ENCODE measurements at regions not wholly inside any gene's neighbourhood (a gene's known extent, or its start where the extent isn't known, plus 50 kb on each side); places are given as distances from the start of the nearest gene placed in this dataset.
A peak's percentile ranks its signal among the peaks of the same experiment; 100 is the strongest.

GRCh38 chrX:33465137-33465536, 253.8 kb upstream of the DMD start:
- DNase-seq = no peak

GRCh38 chrX:33457102-33457501, 245.8 kb upstream of the DMD start:
- no peak for DNase-seq

DNA sequence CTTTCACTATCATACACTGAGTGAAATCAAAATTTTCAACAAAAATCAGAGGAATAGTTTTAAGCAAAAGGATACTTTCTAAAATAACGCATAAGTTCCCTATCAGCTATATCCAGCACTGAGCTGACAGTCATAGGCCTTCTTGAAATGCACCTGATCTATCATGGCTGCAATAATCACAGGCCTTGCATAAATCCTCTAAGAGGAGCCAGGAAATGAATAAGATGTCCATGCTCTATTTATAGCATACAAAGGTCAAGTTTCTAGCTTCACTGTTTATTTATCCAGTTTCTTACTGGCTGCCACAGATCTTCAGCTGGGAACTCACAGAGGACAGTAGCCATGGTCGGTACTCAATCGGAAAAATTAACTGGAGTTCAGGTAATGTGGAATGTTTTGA, 235.9 kb upstream of the DMD start:
- DNase-seq = no peak

DNA sequence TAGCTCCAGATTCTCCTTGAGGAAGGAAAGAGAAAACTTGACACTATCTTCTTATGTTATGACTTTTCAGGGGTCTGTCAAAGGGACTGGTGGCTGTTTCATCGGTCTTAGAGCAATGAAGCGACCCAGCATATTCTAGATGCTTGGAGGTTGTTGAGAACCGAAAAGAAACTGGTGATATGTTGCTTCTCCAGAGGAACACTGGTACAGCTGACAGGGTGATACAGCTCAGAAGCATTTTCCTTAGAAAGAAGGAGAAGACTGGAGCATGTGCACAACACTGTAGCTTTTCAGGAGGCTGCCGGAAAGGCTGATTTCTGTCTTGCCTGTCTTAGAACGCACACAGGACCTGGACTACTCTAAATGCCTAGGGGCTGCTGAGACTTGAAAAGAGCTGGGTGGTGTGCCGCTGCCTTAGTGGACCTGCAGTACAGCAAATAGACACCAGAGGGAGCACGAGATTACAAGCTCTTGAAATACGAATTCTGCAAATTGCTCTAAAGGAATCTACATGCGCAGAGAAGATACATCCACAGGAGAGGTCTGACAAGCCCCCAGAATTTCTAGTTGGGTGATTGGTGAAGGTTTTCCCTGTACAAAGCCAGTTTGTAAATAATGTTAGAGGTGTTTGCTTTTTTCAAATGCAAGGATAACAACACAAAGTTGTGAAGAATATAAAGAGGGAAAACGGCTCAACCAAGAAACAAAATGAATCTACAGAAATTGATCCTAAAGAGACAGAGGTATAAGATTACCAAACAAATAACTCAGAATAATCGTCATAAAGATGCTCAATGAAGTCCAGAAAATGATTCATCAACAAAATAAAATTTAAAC, 223.1 kb upstream of the DMD start:
- peak in 2 of 4 experiments; percentile 3 to 14 for DNase-seq

- DNase-seq = no peak
Observed at GRCh38 chrX:33416273-33416805, 205.0 kb upstream of the DMD start.

DNA sequence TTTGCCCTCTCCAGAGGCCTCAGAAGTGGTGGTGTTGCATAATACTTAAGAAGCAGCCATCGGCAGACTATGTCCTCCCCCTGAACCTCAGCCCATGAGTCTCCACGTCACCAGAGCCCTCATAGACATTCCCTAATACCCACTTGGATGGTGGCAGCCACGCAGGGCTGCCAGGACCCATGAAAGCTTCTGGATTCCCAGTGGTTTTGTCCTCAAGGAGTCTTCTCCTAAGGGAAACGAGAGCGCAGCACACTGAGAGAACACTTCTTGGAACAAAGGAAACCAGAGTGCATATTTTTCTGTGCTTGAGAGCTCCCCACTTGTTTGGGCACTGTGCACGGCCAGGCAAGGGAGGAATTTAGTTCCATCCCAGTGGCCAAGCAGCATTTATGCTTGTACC, 204.1 kb upstream of the DMD start:
- no peak for DNase-seq

DNA sequence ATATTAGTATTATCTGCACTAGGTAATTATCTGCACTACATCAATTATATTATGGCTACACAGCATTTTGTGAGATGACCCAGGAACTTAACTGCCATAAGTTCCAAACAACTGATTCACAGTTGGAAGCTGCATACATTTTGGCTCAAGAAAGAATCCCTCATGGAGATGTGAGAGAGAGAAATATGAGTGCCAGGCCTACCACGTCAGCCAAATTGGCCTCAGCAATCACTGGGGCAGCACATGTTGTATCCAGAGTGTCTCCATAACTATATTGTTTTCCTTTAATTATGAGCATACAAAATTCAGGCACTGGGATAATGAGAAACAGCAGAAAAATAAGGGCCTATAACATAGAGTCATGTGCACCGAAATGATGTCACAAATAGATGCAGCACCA, 174.2 kb upstream of the DMD start:
- no peak for DNase-seq

DNA sequence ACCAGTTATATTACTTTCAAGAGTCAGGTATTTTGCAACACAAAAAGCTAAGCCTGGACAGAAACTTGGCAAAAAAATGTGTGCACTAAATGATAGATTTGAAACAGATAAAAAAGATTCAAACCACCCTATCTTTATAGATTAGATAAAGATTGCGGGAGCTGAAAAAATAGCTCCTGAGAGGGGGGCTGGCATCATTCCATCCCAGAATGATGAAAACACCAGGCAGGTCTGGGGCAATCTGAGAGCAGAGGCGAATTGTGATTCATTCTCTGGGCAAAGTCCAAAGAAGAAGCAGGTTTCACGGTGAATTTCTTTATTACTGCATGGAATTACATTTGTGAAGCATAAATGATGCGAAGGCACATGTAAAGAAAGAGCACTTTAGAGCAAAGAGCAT, 168.5 kb upstream of the DMD start:
- no peak for DNase-seq

DNA sequence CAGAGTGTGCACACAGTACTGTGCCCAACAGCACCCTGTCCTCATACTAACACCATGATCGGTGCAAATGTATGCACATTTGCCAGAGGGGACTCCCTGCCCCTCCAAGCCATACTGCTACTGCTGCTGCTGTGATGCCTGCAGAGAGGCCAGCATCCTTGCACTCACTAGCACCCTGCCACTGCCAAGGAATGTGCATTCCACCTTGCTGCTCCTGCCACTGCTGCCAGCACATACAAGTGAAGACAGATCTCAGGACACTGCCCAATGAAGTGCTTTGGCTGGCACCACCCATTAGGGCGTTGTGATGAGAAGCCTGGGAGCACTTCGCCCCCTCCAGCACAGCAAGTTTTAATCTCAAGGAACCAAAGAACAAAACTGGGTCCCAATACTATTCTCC, 146.3 kb upstream of the DMD start:
- no peak for DNase-seq

DNA sequence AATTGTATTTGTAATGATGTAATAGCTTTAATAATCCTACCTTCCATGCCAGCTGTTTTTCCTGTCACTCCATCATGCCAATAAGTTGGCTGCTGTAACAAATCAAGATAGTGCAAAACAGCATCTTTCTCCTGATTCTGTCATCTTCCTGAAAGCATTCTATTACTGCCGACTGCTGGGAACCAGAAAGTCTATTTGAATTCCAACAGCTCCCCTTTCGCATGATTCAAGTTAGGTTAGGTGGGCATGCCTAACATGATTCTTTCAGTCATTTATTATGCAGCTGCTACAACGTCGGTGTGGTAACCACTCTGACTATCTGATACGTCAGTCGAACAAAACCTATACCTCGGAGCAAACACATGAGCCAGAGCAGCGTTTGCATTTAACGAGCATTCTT, 127.9 kb upstream of the DMD start:
- no peak for DNase-seq

- DNase-seq = no peak
Observed at GRCh38 chrX:33336783-33337182, 125.4 kb upstream of the DMD start.

GRCh38 chrX:33333271-33333670, 121.9 kb upstream of the DMD start:
- DNase-seq = no peak

DNA sequence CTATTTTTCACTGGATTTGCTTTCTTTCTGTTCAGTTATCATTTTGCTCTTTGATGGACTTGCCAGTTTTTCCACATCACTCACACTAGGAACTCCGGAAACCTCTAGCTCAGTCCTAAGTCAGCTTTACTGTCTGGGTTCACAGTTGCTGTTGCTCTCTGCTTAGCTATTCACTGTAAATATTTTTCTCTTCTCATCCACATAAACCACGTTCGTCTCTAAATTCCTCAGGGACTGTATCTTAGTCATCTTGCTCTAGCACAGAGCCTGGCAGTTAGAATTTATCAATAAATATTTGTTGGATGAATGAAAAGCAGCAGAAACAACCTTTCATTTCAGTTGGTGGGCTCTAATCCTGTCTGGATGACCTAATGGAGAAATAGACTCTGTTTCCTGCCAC, 119.4 kb upstream of the DMD start:
- DNase-seq = no peak

- DNase-seq = no peak
Observed at GRCh38 chrX:33324099-33324498, 112.8 kb upstream of the DMD start.

DNA sequence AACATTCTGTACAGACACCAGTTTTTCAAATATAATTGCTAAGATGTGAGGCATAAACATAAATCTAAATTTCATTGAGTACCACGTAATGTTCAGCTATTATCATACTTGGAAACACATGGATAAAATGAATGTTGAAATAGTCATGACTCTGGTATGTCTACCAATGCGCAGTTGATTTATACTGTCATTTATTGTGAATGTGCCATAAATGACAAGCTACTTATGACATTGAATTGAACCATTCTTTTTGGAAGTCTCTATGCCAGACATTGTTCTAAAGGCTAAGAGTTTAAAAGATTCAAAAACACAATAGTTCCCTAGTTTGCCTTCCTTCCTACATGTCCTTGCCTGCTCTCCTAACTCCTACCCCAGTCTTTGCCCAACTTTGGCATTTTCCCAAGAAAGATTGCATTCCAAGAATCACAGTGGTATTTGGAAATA, 96.6 kb upstream of the DMD start:
- no peak for DNase-seq

DNA sequence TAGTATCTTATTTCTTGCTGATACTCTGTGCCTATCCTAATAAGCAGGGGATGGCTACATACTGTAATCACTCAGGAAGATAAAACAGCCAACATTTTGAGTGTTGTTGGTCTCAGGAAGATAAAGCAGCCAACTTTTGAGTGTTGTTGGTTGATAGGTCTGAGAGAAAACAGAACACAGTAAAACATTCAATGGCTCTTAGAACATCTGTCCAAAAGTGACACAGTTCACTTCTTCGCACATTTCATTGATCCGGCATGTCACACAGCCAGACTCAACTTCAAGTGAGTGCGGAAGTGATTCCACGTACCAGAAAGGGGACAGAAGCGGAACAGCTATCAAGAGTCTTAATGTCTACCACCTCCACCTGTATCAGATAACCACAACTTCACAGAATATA, 87.3 kb upstream of the DMD start:
- DNase-seq = no peak

- no peak for DNase-seq
Observed at GRCh38 chrX:33285550-33285949, 74.2 kb upstream of the DMD start.

- no peak for DNase-seq
Observed at GRCh38 chrX:33277046-33277445, 65.7 kb upstream of the DMD start.

- DNase-seq = no peak
Observed at GRCh38 chrX:33273535-33273934, 62.2 kb upstream of the DMD start.

DNA sequence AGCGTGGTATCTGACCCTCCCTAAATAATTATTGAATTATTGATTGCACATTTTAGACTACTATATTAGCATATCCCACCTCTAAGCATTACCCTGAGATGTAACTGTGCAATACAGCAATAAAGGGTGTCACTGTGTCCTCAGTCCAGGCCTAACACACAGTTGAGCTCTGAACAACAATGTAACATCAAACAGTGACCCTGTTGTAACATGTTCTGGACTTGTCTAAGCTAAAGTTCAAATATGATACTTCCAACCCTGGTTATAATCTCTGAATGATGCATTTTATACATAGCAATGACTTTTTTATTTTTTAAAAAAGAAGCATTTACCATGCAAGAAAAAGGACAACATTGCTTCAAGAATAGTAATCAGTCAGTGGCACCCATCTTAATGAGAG, 61.6 kb upstream of the DMD start:
- DNase-seq = no peak
